ENCODE measurements at regions not wholly inside any gene's neighbourhood (a gene's known extent, or its start where the extent isn't known, plus 50 kb on each side); places are given as distances from the start of the nearest gene placed in this dataset.

- DNase-seq (ENCODE audit: low read depth in 3 of 3, low spot score in 1 of 3), result no peak
Observed at GRCh38 chr6:10305790-10306415, 109.0 kb downstream of the TFAP2A start.

GRCh38 chr6:10303608-10304506 lies 111.0 kb downstream of the TFAP2A start:
- DNase-seq (ENCODE audit: low read depth in 3 of 3, low spot score in 1 of 3), result no peak

GRCh38 chr6:10302566-10303235 lies 112.2 kb downstream of the TFAP2A start:
- DNase-seq (ENCODE audit: low read depth in 3 of 3, low spot score in 1 of 3), result no peak

- DNase-seq (ENCODE audit: low read depth in 3 of 3, low spot score in 1 of 3), result no peak
Observed at GRCh38 chr6:10300071-10300470, 114.8 kb downstream of the TFAP2A start.

DNA sequence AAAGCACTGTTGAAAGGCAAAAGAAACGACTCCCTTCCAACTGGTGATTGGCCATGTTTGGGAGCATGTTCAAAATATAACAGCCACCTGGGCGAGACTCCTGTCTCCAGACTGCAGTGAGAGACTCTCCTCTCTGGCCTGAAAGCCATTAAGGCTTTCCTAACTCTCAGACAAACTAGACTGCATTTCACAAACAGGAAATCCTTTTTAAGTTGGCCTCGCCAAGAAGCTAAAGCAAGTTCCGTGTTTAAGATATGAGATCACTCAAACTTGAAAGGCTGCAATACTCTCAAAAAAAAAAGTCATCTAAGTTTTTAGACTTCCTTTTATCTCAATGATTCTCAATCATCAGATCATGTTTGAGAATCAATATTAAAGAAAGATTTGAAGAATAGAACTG lies 117.0 kb downstream of the TFAP2A start:
- DNase-seq (ENCODE audit: low read depth in 3 of 3, low spot score in 1 of 3), result no peak

DNA sequence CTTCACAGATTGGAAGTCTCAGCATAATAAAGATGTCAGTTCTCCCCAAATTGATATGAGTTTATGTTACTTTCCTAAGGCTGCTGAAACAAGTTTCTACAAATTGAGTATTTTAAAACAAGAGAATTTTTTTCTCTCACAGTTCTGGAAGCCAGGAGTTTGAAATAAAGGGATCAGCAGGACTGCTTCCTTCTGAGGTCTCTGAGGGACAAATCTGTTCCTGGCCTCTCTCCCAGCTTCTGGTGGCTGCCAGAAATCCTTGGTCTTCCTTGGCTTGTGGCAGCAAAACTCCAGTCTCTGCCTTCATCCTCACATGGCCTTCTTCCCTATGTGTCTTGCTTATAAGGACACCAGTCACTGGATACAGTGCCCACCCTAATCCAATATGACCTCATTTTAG lies 136.1 kb downstream of the TFAP2A start:
- no peak for DNase-seq (ENCODE audit: low read depth in 3 of 3, low spot score in 1 of 3)

GRCh38 chr6:10276660-10277287 lies 138.1 kb downstream of the TFAP2A start:
- no peak for DNase-seq (ENCODE audit: low read depth in 3 of 3, low spot score in 1 of 3)

- DNase-seq (ENCODE audit: low read depth in 3 of 3, low spot score in 1 of 3), result no peak
Observed at GRCh38 chr6:10276106-10276505, 138.8 kb downstream of the TFAP2A start.

- DNase-seq (ENCODE audit: low read depth in 3 of 3, low spot score in 1 of 3), result no peak
Observed at GRCh38 chr6:10272591-10272990, 142.3 kb downstream of the TFAP2A start.

GRCh38 chr6:10271982-10272381 lies 142.9 kb downstream of the TFAP2A start:
- no peak for DNase-seq (ENCODE audit: low read depth in 3 of 3, low spot score in 1 of 3)

- DNase-seq (ENCODE audit: low read depth in 3 of 3, low spot score in 1 of 3), result no peak
Observed at GRCh38 chr6:10269814-10270472, 144.9 kb downstream of the TFAP2A start.

GRCh38 chr6:10268611-10269310 lies 146.1 kb downstream of the TFAP2A start:
- DNase-seq (ENCODE audit: low read depth in 3 of 3, low spot score in 1 of 3), result no peak

GRCh38 chr6:10268111-10268510 lies 146.8 kb downstream of the TFAP2A start:
- DNase-seq (ENCODE audit: low read depth in 3 of 3, low spot score in 1 of 3), result no peak

- DNase-seq (ENCODE audit: low read depth in 3 of 3, low spot score in 1 of 3), result no peak
Observed at GRCh38 chr6:10266462-10266861, 148.4 kb downstream of the TFAP2A start.

GRCh38 chr6:10266061-10266460 lies 148.8 kb downstream of the TFAP2A start:
- DNase-seq (ENCODE audit: low read depth in 3 of 3, low spot score in 1 of 3), result no peak

- DNase-seq (ENCODE audit: low read depth in 3 of 3, low spot score in 1 of 3), result no peak
Observed at GRCh38 chr6:10262505-10262904, 152.4 kb downstream of the TFAP2A start.

DNA sequence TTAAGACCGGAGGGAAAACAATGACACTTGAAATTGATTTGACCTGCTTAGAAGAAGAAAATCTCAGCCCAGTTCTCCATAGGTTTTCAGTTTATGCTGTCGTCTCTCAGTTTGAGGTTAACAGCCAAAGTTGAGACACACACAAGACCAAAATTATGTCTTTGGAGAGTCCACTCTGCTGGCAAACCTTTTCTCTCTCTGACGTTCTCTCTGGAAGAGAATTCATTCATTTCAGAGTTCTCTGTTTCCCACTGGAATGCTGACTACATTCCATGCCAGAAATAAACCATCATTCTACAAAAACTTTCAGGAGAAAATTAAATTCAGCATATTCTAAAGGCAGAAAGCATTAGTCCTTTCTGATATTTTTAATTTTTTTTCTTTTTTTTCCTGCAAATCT lies 155.2 kb downstream of the TFAP2A start:
- no peak for DNase-seq (ENCODE audit: low read depth in 3 of 3, low spot score in 1 of 3)

- no peak for DNase-seq (ENCODE audit: low read depth in 3 of 3, low spot score in 1 of 3)
Observed at GRCh38 chr6:10258341-10258740, 156.5 kb downstream of the TFAP2A start.

- no peak for DNase-seq (ENCODE audit: low read depth in 3 of 3, low spot score in 1 of 3)
Observed at GRCh38 chr6:10256113-10256690, 158.7 kb downstream of the TFAP2A start.

- no peak for DNase-seq (ENCODE audit: low read depth in 3 of 3, low spot score in 1 of 3)
Observed at GRCh38 chr6:10250655-10251220, 164.1 kb downstream of the TFAP2A start.

All from stimulated activated CD4-positive, alpha-beta T cell treated with anti-CD3 and anti-CD28 coated beads, TNF-alpha, amount 100 ng/mL, for 1 hour (primary cell).